ENCODE measurements at regions not wholly inside any gene's neighbourhood (a gene's known extent, or its start where the extent isn't known, plus 50 kb on each side); places are given as distances from the start of the nearest gene placed in this dataset.

DNA sequence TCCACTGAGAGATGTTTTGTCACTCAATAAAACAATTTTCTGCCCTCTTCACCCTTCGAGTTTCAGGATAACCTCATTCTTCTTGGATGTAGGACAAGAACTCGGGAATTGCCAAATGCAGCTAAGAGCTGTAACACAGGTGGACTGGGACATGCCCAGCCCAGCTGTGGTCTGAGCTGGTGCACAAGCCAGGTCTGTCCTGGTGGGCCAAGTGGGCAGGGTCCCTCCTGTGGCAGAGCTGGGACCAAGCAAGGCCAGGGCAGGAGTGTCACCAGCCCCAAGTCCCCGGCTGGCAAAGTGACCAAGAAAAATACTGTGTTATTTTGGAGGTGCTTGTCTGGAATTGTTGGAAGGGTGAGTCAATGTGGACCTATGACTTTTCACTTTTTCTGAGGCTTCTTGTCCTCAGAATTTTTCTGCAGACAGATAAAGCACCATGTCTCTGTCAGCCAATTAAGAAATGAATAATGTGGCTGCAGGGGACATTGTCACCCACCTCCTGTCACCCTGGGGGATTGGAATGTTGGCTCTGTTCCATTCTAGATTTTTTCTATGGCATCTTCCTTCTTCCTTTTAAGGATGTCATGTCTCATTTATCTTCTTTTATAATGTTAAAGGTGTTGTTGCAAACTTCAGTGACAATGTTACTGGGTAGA, 645.2 kb upstream of the EPHA6 start:
- Histone ChIP-seq H3K9ac (replicated peaks; ENCODE audit: extremely low read depth, insufficient read depth, low read length) (no peak overlapping the region), H2AFZ (ENCODE audit: low read depth, low read length) (no peak overlapping the region), H3K9me1 (replicated peaks; ENCODE audit: control insufficient read depth, extremely low read depth, insufficient read depth, low read length) (no peaks in the 10 kb centered on the region), H3K4me3 (replicated peaks in 1 of 3; ENCODE audit: insufficient read depth in 1 of 3, low read depth in 1 of 3, low read length in 3 of 3) (no peak overlapping the region), H3K9me3 (replicated peaks; ENCODE audit: control insufficient read depth, insufficient read depth, low read length) (peaks cover 2% of the 10 kb centered on the region), H3K27ac (ENCODE audit: insufficient read depth, low read depth, low read length) (no peak overlapping the region), H3K4me1 (ENCODE audit: control insufficient read depth, extremely low read depth, insufficient read depth, low read length) (no peaks in the 10 kb centered on the region), H3K79me2 (ENCODE audit: control insufficient read depth, insufficient read depth, low read length) (no peaks in the 10 kb centered on the region), H3K4me2 (ENCODE audit: insufficient read depth, low read length) (no peak overlapping the region), H3K36me3 (ENCODE audit: control insufficient read depth in 2 of 2, extremely low read depth in 1 of 2, insufficient read depth in 2 of 2, low read length in 2 of 2) (no peaks in the 10 kb centered on the region), H4K20me1 (replicated peaks; ENCODE audit: control insufficient read depth, extremely low read depth, insufficient read depth, low read length) (no peaks in the 10 kb centered on the region), H3K27me3 (ENCODE audit: control insufficient read depth in 2 of 2, insufficient read depth in 2 of 2, low read length in 2 of 2) (no peaks in the 10 kb centered on the region)
- intact Hi-C loops (cut with micrococcal nuclease) (no loop called here), dilution Hi-C loops (cut with MboI; ENCODE audit: extremely low pct_ligation_motif_present, low sequenced_read_pairs) (no loop called here)
- TF ChIP-seq POLR2AphosphoS5 (IDR thresholded peaks at IDR 0.05; ENCODE audit: insufficient read depth, low read depth, low read length) (no peak), EZH2 (IDR thresholded peaks at IDR 0.05; ENCODE audit: borderline replicate concordance, low read depth, low read length, severe bottlenecking) (no peak), FOS (IDR thresholded peaks at IDR 0.05; ENCODE audit: borderline replicate concordance, insufficient read depth, low read length) (no peak)
- FAIRE-seq (no peak), DNase-seq (ENCODE audit: low read depth, low spot score) (no peak)
- no TSS peak for BruUV-seq (replicated peaks)
- POLR2A ChIA-PET: no interaction called here
- CTCF ChIA-PET: no interaction called here

DNA sequence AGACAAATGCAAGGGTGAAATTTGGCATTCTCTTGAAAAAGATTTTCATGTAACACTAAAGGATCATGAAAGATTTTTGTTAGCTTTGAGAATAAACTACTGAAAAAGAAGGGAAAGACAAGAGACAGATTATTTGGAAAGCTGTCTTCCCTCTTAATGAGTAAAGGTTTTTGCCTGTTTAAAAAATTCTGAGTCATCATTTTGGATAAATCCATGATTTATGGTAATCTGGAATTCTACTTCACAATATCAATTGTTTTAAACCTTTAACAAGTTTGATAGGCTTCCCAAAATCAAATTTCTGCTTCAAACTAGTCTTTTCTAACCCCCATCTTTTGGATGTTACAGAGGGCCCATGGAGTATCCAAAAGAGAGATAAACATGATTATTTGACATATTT, 641.5 kb upstream of the EPHA6 start:
- Histone ChIP-seq H3K4me2 (ENCODE audit: insufficient read depth, low read length) (no peak overlapping the region), H3K79me2 (ENCODE audit: control insufficient read depth, insufficient read depth, low read length) (no peaks in the 10 kb centered on the region), H3K4me3 (replicated peaks in 1 of 3; ENCODE audit: insufficient read depth in 1 of 3, low read depth in 1 of 3, low read length in 3 of 3) (no peak overlapping the region), H3K9me1 (replicated peaks; ENCODE audit: control insufficient read depth, extremely low read depth, insufficient read depth, low read length) (no peaks in the 10 kb centered on the region), H3K36me3 (ENCODE audit: control insufficient read depth in 2 of 2, extremely low read depth in 1 of 2, insufficient read depth in 2 of 2, low read length in 2 of 2) (no peaks in the 10 kb centered on the region), H3K9ac (replicated peaks; ENCODE audit: extremely low read depth, insufficient read depth, low read length) (no peak overlapping the region), H3K27me3 (ENCODE audit: control insufficient read depth in 2 of 2, insufficient read depth in 2 of 2, low read length in 2 of 2) (no peaks in the 10 kb centered on the region), H2AFZ (ENCODE audit: low read depth, low read length) (no peak overlapping the region), H3K9me3 (replicated peaks; ENCODE audit: control insufficient read depth, insufficient read depth, low read length) (peaks cover 2% of the 10 kb centered on the region), H4K20me1 (replicated peaks; ENCODE audit: control insufficient read depth, extremely low read depth, insufficient read depth, low read length) (no peaks in the 10 kb centered on the region), H3K4me1 (ENCODE audit: control insufficient read depth, extremely low read depth, insufficient read depth, low read length) (no peaks in the 10 kb centered on the region), H3K27ac (ENCODE audit: insufficient read depth, low read depth, low read length) (no peak overlapping the region)
- ChIA-PET POLR2A (no interaction called here), CTCF (no interaction called here)
- FAIRE-seq (no peak), DNase-seq (ENCODE audit: low read depth, low spot score) (no peak)
- no TSS peak for BruUV-seq (replicated peaks)
- dilution Hi-C loops (cut with MboI; ENCODE audit: extremely low pct_ligation_motif_present, low sequenced_read_pairs): no loop called here
- TF ChIP-seq MYC (IDR thresholded peaks at IDR 0.05; ENCODE audit: low read depth, low read length): no peak
- no peak for TF ChIP-seq JUN (IDR thresholded peaks at IDR 0.05; ENCODE audit: borderline replicate concordance, insufficient read depth, insufficient read length, low read depth)
- TF ChIP-seq FOS (IDR thresholded peaks at IDR 0.05; ENCODE audit: borderline replicate concordance, insufficient read depth, low read length): no peak
- TF ChIP-seq, protein P1, sequence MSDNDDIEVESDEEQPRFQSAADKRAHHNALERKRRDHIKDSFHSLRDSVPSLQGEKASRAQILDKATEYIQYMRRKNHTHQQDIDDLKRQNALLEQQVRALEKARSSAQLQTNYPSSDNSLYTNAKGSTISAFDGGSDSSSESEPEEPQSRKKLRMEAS (IDR thresholded peaks at IDR 0.05; ENCODE audit: insufficient read depth, insufficient read length): no peak
- TF ChIP-seq, protein P2, sequence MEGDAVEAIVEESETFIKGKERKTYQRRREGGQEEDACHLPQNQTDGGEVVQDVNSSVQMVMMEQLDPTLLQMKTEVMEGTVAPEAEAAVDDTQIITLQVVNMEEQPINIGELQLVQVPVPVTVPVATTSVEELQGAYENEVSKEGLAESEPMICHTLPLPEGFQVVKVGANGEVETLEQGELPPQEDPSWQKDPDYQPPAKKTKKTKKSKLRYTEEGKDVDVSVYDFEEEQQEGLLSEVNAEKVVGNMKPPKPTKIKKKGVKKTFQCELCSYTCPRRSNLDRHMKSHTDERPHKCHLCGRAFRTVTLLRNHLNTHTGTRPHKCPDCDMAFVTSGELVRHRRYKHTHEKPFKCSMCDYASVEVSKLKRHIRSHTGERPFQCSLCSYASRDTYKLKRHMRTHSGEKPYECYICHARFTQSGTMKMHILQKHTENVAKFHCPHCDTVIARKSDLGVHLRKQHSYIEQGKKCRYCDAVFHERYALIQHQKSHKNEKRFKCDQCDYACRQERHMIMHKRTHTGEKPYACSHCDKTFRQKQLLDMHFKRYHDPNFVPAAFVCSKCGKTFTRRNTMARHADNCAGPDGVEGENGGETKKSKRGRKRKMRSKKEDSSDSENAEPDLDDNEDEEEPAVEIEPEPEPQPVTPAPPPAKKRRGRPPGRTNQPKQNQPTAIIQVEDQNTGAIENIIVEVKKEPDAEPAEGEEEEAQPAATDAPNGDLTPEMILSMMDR (IDR thresholded peaks at IDR 0.05; ENCODE audit: extremely low read depth in 1 of 2, insufficient read depth in 1 of 2, low read depth in 1 of 2, low read length in 2 of 2): no peak
- no peak for TF ChIP-seq POLR2A (IDR thresholded peaks at IDR 0.05; ENCODE audit: low read depth, low read length)
- TF ChIP-seq EZH2 (IDR thresholded peaks at IDR 0.05; ENCODE audit: borderline replicate concordance, low read depth, low read length, severe bottlenecking): no peak
- no peak for TF ChIP-seq GATA2 (IDR thresholded peaks at IDR 0.05; ENCODE audit: insufficient read depth, insufficient read length, low read depth, low read length)
- no peak for TF ChIP-seq POLR2AphosphoS5 (IDR thresholded peaks at IDR 0.05; ENCODE audit: insufficient read depth, low read depth, low read length)
- intact Hi-C loops (cut with micrococcal nuclease): no loop called here

All from endothelial cell of umbilical vein (primary cell).